GM12874 (cell line): ENCODE measurements at regions not wholly inside any gene's neighbourhood (a gene's known extent, or its start where the extent isn't known, plus 50 kb on each side); places are given as distances from the start of the nearest gene placed in this dataset.

ENCODE experiments used
- CTCF ChIP-seq: IDR thresholded peaks from 2 replicates; pipeline ENCODE4 v1.5.1; 2011; ENCODE audit warnings: low read depth, mild to moderate bottlenecking, control low read depth, low read length, moderate library complexity; ENCODE audit not compliant: insufficient read depth

- no peak for TF ChIP-seq CTCF
These were observed 669.0 kb downstream of the RWDD3 start for GRCh38 chr1:95903060-95903459.

- TF ChIP-seq CTCF = no peak
These were observed 671.9 kb downstream of the RWDD3 start for GRCh38 chr1:95905818-95906395.

GRCh38 chr1:95916616-95917015 is 682.6 kb downstream of the RWDD3 start:
- TF ChIP-seq CTCF = no peak

GRCh38 chr1:95924684-95925083 is 690.7 kb downstream of the RWDD3 start:
- no peak for TF ChIP-seq CTCF

GRCh38 chr1:95926331-95926730 is 692.3 kb downstream of the RWDD3 start:
- no peak for TF ChIP-seq CTCF

GRCh38 chr1:95927061-95927460 is 693.1 kb downstream of the RWDD3 start:
- no peak for TF ChIP-seq CTCF

- TF ChIP-seq CTCF = no peak
These were observed 701.7 kb downstream of the RWDD3 start for GRCh38 chr1:95935719-95936118.

GRCh38 chr1:95941121-95941798 is 707.2 kb downstream of the RWDD3 start:
- no peak for TF ChIP-seq CTCF
